ENCODE measurements at regions not wholly inside any gene's neighbourhood (a gene's known extent, or its start where the extent isn't known, plus 50 kb on each side); places are given as distances from the start of the nearest gene placed in this dataset.

GRCh38 chr12:127473766-127474165 lies 793.2 kb upstream of the TMEM132C start:
- no peak for TF ChIP-seq CTCF (IDR thresholded peaks at IDR 0.05; ENCODE audit: low read depth, low read length, missing control alignments)
- H3K4me3 ChIP-seq (replicated peaks; ENCODE audit: low read depth, low read length) = no peak overlapping the region

GRCh38 chr12:127479256-127479655 lies 787.7 kb upstream of the TMEM132C start:
- no peak for DNase-seq (ENCODE audit: extremely low read depth, low read depth)
- H3K4me3 ChIP-seq (replicated peaks; ENCODE audit: low read depth, low read length) = no peak overlapping the region
- TF ChIP-seq CTCF (IDR thresholded peaks at IDR 0.05; ENCODE audit: low read depth, low read length, missing control alignments) = no peak

More at GRCh38 chr12:127473766-127474165, 793.2 kb upstream of the TMEM132C start:
- DNase-seq (ENCODE audit: extremely low read depth, low read depth) = no peak

GRCh38 chr12:127480775-127481314 lies 786.1 kb upstream of the TMEM132C start:
- DNase-seq (ENCODE audit: extremely low read depth, low read depth) = no peak
- no peak for TF ChIP-seq CTCF (IDR thresholded peaks at IDR 0.05; ENCODE audit: low read depth, low read length, missing control alignments)
- H3K4me3 ChIP-seq (replicated peaks; ENCODE audit: low read depth, low read length) = no peak overlapping the region

GRCh38 chr12:127482950-127483349 lies 784.0 kb upstream of the TMEM132C start:
- DNase-seq (ENCODE audit: extremely low read depth, low read depth) = no peak
- no peak overlapping the region for H3K4me3 ChIP-seq (replicated peaks; ENCODE audit: low read depth, low read length)
- TF ChIP-seq CTCF (IDR thresholded peaks at IDR 0.05; ENCODE audit: low read depth, low read length, missing control alignments) = no peak

GRCh38 chr12:127485528-127485927 lies 781.4 kb upstream of the TMEM132C start:
- DNase-seq (ENCODE audit: extremely low read depth, low read depth) = peak; percentile 61
- peak; percentile 50 for TF ChIP-seq CTCF (IDR thresholded peaks at IDR 0.05; ENCODE audit: low read depth, low read length, missing control alignments)
- no peak overlapping the region for H3K4me3 ChIP-seq (replicated peaks; ENCODE audit: low read depth, low read length)

- DNase-seq (ENCODE audit: extremely low read depth, low read depth) = no peak
- H3K4me3 ChIP-seq (replicated peaks; ENCODE audit: low read depth, low read length) = no peak overlapping the region
- TF ChIP-seq CTCF (IDR thresholded peaks at IDR 0.05; ENCODE audit: low read depth, low read length, missing control alignments) = no peak
Measured at GRCh38 chr12:127487031-127487430, 779.9 kb upstream of the TMEM132C start.

- TF ChIP-seq CTCF (IDR thresholded peaks at IDR 0.05; ENCODE audit: low read depth, low read length, missing control alignments) = no peak
- DNase-seq (ENCODE audit: extremely low read depth, low read depth) = no peak
- no peak overlapping the region for H3K4me3 ChIP-seq (replicated peaks; ENCODE audit: low read depth, low read length)
Measured at GRCh38 chr12:127489061-127489460, 777.9 kb upstream of the TMEM132C start.
